GM12891 (cell line): ENCODE measurements at regions not wholly inside any gene's neighbourhood (a gene's known extent, or its start where the extent isn't known, plus 50 kb on each side); places are given as distances from the start of the nearest gene placed in this dataset.

ENCODE experiments used
- POLR2A ChIP-seq: IDR thresholded peaks from 2 replicates; pipeline ENCODE4 v1.6.1; 2011; ENCODE audit warnings: low read depth, low read length, control low read depth
- POLR2AphosphoS5 ChIP-seq: IDR thresholded peaks from 2 replicates; pipeline ENCODE4 v1.6.1; 2011; ENCODE audit warnings: low read depth, low read length, control low read depth
- SPI1 ChIP-seq: IDR thresholded peaks from 2 replicates; pipeline ENCODE4 v1.6.1; 2011; ENCODE audit warnings: low read depth, low read length, control low read depth
- TAF1 ChIP-seq: IDR thresholded peaks from 2 replicates; pipeline ENCODE4 v1.6.1; 2011; ENCODE audit warnings: low read depth, low read length, control low read depth

- TF ChIP-seq POLR2A (no peak), TAF1 (no peak), POLR2AphosphoS5 (no peak), SPI1 (no peak)
These were observed 158.1 kb upstream of the CXorf66 start for GRCh38 chrX:140123446-140123845.
